LHCN-M2 (cell line): ENCODE measurements at regions not wholly inside any gene's neighbourhood (a gene's known extent, or its start where the extent isn't known, plus 50 kb on each side); places are given as distances from the start of the nearest gene placed in this dataset.

Source experiments
- DNase-seq: peaks from one replicate; pipeline ENCODE4 v3.0.0-alpha.2; 2012; ENCODE audit warnings: low read depth

DNA sequence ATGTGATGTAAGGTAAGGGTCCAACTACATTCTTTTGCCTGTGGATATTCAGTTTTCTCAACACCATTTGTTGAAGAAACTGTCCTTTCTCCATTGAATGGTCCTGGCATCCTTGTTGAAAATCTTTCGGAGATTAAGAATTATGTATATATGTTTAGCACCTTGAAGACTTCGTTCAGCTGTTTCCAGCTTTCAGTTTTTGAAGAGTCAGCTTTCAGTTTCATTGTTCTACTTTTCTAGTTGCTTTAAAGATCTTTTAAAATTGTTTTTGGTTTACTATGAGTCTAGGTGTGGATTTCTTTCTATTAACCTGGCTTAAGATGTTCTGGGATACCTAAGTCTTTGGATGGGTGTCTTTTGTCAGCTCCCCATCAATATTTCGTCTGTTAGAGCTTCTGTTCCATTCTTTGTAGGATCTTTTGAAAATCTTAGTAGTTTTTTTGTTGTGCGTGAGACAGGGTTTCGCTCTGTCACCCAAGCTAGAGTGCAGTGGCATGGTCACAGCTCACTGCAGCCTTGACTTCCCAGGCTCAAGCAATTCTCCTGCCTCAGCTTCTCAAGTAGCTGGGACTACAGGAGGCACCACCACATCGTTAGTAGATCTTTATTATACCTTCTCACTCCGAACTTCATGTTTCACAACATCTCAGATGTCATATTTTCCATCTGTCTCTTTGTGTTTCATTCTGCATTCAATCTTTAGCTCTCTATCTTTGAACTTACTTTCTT, 353.5 kb upstream of the B3GALT2 start:
- DNase-seq = no peak

DNA sequence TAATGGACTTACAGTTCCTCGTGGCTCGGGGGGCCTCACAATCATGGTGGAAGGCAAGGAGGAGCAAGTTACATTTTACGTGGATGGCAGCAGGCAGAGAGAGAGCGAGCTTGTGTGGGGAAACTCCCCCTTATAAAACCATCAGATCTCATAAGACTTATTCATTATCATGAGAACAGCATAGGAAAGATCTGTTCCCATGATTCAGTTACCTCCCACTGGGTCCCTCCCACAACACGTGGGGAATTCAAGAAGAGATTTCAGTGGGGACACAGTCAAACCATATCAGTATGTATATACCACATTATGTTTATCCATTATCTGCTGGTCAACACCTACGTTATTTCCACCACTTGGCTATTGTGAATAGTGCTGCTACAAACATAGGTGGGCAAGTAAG, 352.3 kb upstream of the B3GALT2 start:
- no peak for DNase-seq

GRCh38 chr1:193538003-193538354, 351.6 kb upstream of the B3GALT2 start:
- DNase-seq = no peak

GRCh38 chr1:193537266-193538002, 351.0 kb upstream of the B3GALT2 start:
- peak; percentile 39 for DNase-seq

DNA sequence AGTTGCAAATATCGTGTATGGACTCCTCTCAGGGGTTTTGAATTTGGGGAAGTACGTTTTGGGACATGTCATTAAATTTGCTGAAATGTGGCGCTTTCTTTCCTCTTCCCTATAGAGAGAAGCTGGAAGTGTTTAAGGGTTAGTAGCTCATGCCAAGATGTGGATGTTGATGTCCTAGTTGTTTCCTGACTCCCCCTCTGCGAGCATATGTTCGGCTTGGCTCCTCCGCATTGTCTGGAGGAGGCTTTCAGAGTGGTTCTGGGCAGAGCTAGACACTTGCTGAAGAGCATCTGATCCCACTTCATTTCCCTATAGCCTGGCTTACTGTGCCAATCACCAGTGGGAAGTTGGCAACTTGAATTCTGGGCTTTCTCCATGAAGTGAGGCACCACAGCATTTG, 347.4 kb upstream of the B3GALT2 start:
- no peak for DNase-seq

DNA sequence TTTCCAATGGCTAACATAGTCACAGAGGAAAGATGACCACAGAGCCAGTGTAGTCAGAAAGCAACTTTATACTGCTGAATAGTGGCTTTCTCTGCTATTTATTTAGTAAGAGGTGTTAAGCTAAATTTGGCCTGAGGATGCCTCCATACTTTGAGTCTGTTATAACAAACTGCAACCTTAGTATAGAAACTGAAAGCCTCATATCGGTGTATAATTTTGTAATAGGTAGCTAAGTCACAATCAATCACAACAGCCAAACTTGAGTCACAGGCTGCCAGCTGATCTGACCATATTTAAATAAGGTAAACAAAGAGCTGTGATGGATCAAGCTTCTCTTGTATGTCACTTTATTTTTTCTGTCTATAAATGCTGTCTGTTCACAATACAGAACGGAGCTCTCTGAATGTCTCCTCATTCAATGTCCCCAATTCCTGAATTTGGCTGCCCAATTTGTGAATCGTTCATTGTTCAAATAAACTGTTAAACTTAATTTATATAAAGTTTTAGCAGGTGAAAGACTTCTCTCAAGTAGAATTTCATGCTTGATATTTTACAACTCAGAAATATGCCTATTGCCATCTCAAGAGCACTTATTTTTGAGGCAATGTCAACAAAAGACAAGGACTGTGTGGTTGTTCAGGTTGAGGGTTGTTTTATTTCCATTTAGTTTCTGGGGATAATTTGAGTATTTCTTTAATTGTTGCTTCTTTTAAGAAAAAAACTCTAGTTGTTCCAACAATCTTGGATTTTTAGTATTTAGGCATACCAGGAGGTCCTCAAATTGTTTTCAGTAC, 339.7 kb upstream of the B3GALT2 start:
- no peak for DNase-seq

GRCh38 chr1:193525411-193525810, 339.0 kb upstream of the B3GALT2 start:
- DNase-seq = no peak

DNA sequence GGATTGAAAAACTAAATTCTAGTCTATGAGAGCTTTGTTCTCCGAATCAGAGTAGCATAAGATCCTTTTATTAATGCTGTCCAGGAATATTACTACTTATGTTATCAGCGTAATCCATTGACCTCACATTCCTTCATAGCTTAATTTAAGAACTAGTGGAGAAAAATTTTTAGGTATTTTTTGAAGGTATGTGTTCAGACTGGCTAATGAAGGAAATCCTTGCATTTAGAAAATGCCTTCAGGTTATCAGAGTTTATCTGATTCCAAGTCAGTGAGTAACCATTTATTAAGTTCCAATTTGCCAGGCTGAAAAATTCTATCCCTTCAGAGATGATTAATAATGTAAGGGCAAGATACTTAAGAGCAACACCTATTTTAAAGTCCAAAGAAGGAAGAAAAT, 338.2 kb upstream of the B3GALT2 start:
- DNase-seq = no peak

GRCh38 chr1:193524021-193524420, 337.6 kb upstream of the B3GALT2 start:
- DNase-seq = no peak

DNA sequence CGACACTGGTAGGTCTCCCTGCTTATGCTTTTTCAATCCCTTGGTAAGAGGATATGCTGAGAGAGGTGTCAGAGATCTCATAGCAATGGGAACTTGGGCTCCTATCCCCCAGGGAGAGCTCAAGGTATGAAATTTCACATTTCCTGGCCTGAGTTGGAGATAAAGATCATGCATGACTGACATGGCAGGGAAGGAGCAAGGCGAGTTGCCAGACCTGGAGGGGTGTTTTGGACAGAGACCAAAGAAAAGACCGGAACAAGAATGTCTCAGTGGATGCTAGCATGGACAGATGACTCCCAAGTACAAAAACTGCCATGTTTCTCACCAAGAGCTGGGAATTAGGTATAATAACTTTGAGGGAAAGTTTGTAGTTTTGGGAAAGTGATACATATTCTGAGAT, 334.1 kb upstream of the B3GALT2 start:
- DNase-seq = no peak

GRCh38 chr1:193519922-193520321, 333.5 kb upstream of the B3GALT2 start:
- DNase-seq = no peak

GRCh38 chr1:193516755-193517388, 330.5 kb upstream of the B3GALT2 start:
- DNase-seq = no peak

DNA sequence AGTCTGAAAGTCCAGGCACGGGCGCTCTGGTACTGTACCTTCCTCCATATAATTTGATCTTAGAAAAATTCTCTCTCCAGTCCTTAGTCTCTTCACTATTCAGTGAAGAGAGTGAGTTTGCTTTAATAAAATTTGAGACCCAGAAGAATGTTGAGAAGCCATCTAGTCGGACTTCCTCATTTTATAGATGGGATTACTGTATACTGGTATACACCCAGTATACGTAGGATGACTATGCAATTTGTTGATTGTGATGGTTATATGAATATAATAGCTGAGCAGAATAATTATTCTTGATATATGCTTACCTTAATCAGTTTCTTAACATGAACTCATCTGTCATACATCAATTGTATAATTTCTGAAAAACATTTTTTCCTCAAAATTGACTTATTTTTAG, 328.0 kb upstream of the B3GALT2 start:
- no peak for DNase-seq

GRCh38 chr1:193513032-193513431, 326.6 kb upstream of the B3GALT2 start:
- DNase-seq = no peak

- no peak for DNase-seq
Measured at GRCh38 chr1:193504920-193505319, 318.5 kb upstream of the B3GALT2 start.

GRCh38 chr1:193498088-193498655, 311.8 kb upstream of the B3GALT2 start:
- DNase-seq = no peak

- DNase-seq = no peak
Measured at GRCh38 chr1:193494368-193494767, 308.0 kb upstream of the B3GALT2 start.

- DNase-seq = no peak
Measured at GRCh38 chr1:193489191-193489590, 302.8 kb upstream of the B3GALT2 start.

DNA sequence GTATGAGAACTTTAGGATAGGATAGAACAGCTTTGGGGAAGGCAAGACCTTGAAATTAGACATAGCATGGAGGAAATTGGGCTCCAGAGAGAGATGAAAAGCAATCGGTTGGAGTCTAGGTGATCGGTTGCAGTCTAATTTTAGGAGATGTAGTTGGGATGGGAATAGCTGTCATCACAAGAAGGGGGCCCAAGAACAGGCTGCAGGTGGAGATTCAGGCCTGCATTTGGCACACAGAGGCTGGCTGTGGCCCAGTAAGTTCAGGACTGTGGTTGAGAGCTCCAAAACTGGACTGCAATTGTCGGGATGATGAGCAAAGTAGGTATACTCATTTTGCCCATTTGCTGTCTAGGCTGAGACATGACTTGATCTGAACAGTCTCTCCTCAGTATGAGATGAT, 301.3 kb upstream of the B3GALT2 start:
- no peak for DNase-seq

DNA sequence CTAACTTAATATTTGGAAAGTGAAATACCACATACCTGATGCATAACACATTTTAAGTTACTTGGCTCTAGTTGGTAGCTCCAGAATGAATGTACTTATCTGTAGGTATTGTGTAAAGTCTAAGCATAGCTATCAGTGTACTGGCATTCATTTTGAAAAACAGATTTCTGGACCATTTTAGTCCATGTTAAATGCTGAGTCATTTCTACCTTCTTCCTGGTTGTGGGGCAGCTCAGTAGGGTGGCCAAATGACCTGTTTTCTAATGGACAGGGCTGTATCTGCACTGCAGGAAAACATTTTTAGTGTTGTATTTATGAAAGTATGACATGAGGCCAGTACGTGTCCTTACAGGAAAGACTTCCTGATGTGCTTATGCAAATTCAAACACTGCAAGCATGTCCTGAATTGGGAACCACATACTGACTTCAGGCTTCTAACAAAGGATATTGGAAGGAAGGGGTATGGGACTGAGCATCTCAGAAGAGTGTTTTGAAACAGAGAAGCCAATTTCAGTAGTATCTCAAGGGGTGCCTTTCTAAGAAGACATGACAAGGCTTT, 300.3 kb upstream of the B3GALT2 start:
- no peak for DNase-seq

GRCh38 chr1:193480755-193481154, 294.3 kb upstream of the B3GALT2 start:
- DNase-seq = no peak
